GM18505 (cell line): ENCODE measurements at regions not wholly inside any gene's neighbourhood (a gene's known extent, or its start where the extent isn't known, plus 50 kb on each side); places are given as distances from the start of the nearest gene placed in this dataset.

ENCODE experiments used
- ATAC-seq: cut with Tn5 transposase; IDR thresholded peaks from one replicate; pipeline ENCODE4 v1.9.1; 2021; ENCODE audit not compliant: unreplicated experiment
- POLR2A ChIP-seq: IDR thresholded peaks from 4 replicates; pipeline ENCODE4 v1.6.1; 2011; ENCODE audit warnings: borderline replicate concordance; ENCODE audit not compliant: insufficient read depth, insufficient read length; ENCODE audit errors: extremely low read depth

- no peak for TF ChIP-seq POLR2A
- no peak for ATAC-seq
Measured at GRCh38 chr5:99000221-99000620, 71.4 kb upstream of the CHD1 start.

- ATAC-seq = no peak
- TF ChIP-seq POLR2A = no peak
Measured at GRCh38 chr5:98999631-99000030, 70.8 kb upstream of the CHD1 start.

- no peak for TF ChIP-seq POLR2A
- no peak for ATAC-seq
Measured at GRCh38 chr5:98997000-98997399, 68.2 kb upstream of the CHD1 start.

- no peak for TF ChIP-seq POLR2A
- no peak for ATAC-seq
Measured at GRCh38 chr5:98994611-98995010, 65.8 kb upstream of the CHD1 start.

- TF ChIP-seq POLR2A = no peak
- no peak for ATAC-seq
Measured at GRCh38 chr5:98993512-98993911, 64.7 kb upstream of the CHD1 start.

GRCh38 chr5:98992552-98992951, 63.7 kb upstream of the CHD1 start:
- no peak for TF ChIP-seq POLR2A

GRCh38 chr5:98989727-98990126, 60.9 kb upstream of the CHD1 start:
- no peak for ATAC-seq
- no peak for TF ChIP-seq POLR2A

More at GRCh38 chr5:98992552-98992951, 63.7 kb upstream of the CHD1 start:
- no peak for ATAC-seq

GRCh38 chr5:98986587-98986986, 57.8 kb upstream of the CHD1 start:
- TF ChIP-seq POLR2A = no peak
- ATAC-seq = no peak

GRCh38 chr5:98982880-98983279, 54.1 kb upstream of the CHD1 start:
- no peak for ATAC-seq
- TF ChIP-seq POLR2A = no peak
